B cell (primary cell): ENCODE measurements at regions not wholly inside any gene's neighbourhood (a gene's known extent, or its start where the extent isn't known, plus 50 kb on each side); places are given as distances from the start of the nearest gene placed in this dataset.
"Not testable (repeated sequence)": the region's sequence is repeated elsewhere in the genome, so short reads cannot be mapped to it uniquely, and the experiment has no call there.

Source experiments
- ATAC-seq: fragments of 200-7000 bp; cut with Tn5 transposase; one replicate; pipeline ENCODE4 v1.10.0; 2021; ENCODE audit warnings: low read depth, mild to moderate bottlenecking, moderate number of reproducible peaks, moderate library complexity
- CTCF ChIA-PET: fragments of 350-600 bp; sonication (Branson Sonifier 250); formaldehyde crosslinking; loops from one replicate; lab custom pipeline; 2021; ENCODE audit warnings: antibody characterized with exemption, inconsistent platforms; lab: Charles Lee
- POLR2A ChIA-PET: fragments of 350-600 bp; sonication (Branson Sonifier 250); formaldehyde crosslinking; loops from one replicate; lab custom pipeline; 2021; ENCODE audit warnings: antibody characterized with exemption; lab: Charles Lee
- DNase-seq: peaks from one replicate; pipeline ENCODE4 v3.0.0; 2013
- H2AFZ ChIP-seq: 2 replicates; pipeline ENCODE4 v1.6.1; 2012; ENCODE audit warnings: mild to moderate bottlenecking, low read depth, low read length; ENCODE audit not compliant: insufficient read depth, poor library complexity, severe bottlenecking
- H3K27ac ChIP-seq, 2 donors: 1 replicate in 1 of 2; 2 replicates in 1 of 2; pipeline ENCODE4 v1.5.1; 2012 to 2013; ENCODE audit warnings: low read length in 2 of 2, mild to moderate bottlenecking in 2 of 2, moderate library complexity in 1 of 2
- H3K27me3 ChIP-seq, 4 experiments: fragments of 200-600 bp in 1 of 4; sonication (generic) in 1 of 4; replicated peaks in 1 of 4; 1 replicate in 2 of 4; 2 replicates in 2 of 4; pipeline versions ENCODE4 v1.6.1 to v1.7.0; 2013 to 2016; ENCODE audit warnings: low read length in 3 of 4, mild to moderate bottlenecking in 2 of 4, mixed read lengths in 1 of 4, moderate library complexity in 1 of 4; ENCODE audit not compliant: insufficient read depth in 4 of 4, control insufficient read depth in 3 of 4; ENCODE audit errors: control extremely low read depth in 1 of 4
- H3K36me3 ChIP-seq, 2 experiments: replicated peaks in 1 of 2; 1 replicate in 1 of 2; 2 replicates in 1 of 2; pipeline versions ENCODE4 v1.6.1 to v1.7.1; 2013; ENCODE audit warnings: low read length in 1 of 2; ENCODE audit not compliant: insufficient read depth in 2 of 2, control insufficient read depth in 1 of 2; ENCODE audit errors: control extremely low read depth in 1 of 2, extremely low read depth in 1 of 2
- H3K4me1 ChIP-seq, 2 donors: fragments of 200-600 bp in 1 of 2; sonication (generic) in 1 of 2; 1 replicate in 1 of 2; 2 replicates in 1 of 2; pipeline versions ENCODE4 v1.5.1 to v1.6.1; 2013 to 2017; ENCODE audit warnings: low read length in 2 of 2; ENCODE audit not compliant: control insufficient read depth in 2 of 2, insufficient read depth in 2 of 2
- H3K4me2 ChIP-seq: replicated peaks from 2 replicates; pipeline ENCODE3; 2012; ENCODE audit warnings: mild to moderate bottlenecking, low read depth, low read length; ENCODE audit not compliant: poor library complexity, severe bottlenecking
- H3K4me3 ChIP-seq, 5 experiments: fragments of 200-600 bp in 1 of 5; sonication (generic) in 1 of 5; 1 replicate in 3 of 5; 2 replicates in 2 of 5; pipeline versions ENCODE4 v1.5.1 to v1.7.0; 2011 to 2016; ENCODE audit warnings: low read length in 4 of 5, mild to moderate bottlenecking in 4 of 5, low read depth in 2 of 5, control low read depth in 1 of 5, moderate library complexity in 1 of 5; ENCODE audit not compliant: insufficient read depth in 1 of 5; ENCODE audit errors: control extremely low read depth in 1 of 5, extremely low read depth in 1 of 5
- H3K79me2 ChIP-seq: fragments of 200-600 bp; sonication (generic); one replicate; pipeline ENCODE4 v1.6.0; 2016; ENCODE audit warnings: low read length; ENCODE audit not compliant: control insufficient read depth, insufficient read depth
- H3K9ac ChIP-seq: fragments of 200-600 bp; sonication (generic); 2 replicates; pipeline ENCODE4 v1.6.1; 2017; ENCODE audit warnings: mild to moderate bottlenecking, low read length, moderate library complexity
- H3K9me3 ChIP-seq, 3 donors: one replicate each; pipeline versions ENCODE4 v1.6.1 to v1.7.1; 2013; ENCODE audit warnings: low read length in 2 of 3; ENCODE audit not compliant: control insufficient read depth in 2 of 3, insufficient read depth in 1 of 3; ENCODE audit errors: control extremely low read depth in 1 of 3
- H4K20me1 ChIP-seq: 2 replicates; pipeline ENCODE4 v1.6.0; 2012; ENCODE audit warnings: mild to moderate bottlenecking, low read length; ENCODE audit not compliant: insufficient read depth, control insufficient read depth, poor library complexity, severe bottlenecking
- H3K27ac Mint-ChIP-seq: one replicate; pipeline ENCODE4 v1.8.0; 2021; ENCODE audit warnings: mixed read lengths
- H3K27me3 Mint-ChIP-seq: one replicate; pipeline ENCODE4 v1.8.0; 2021; ENCODE audit warnings: mixed read lengths
- H3K4me1 Mint-ChIP-seq: one replicate; pipeline ENCODE4 v1.8.0; 2021; ENCODE audit warnings: mixed read lengths
- H3K4me3 Mint-ChIP-seq: one replicate; pipeline ENCODE4 v1.8.0; 2021; ENCODE audit warnings: mixed read lengths
- H3K9me3 Mint-ChIP-seq: one replicate; pipeline ENCODE4 v1.8.0; 2022; ENCODE audit warnings: mixed read lengths; ENCODE audit not compliant: insufficient read depth
- EZH2 ChIP-seq: IDR thresholded peaks from 2 replicates; pipeline ENCODE4 v1.6.1; 2012; ENCODE audit warnings: borderline replicate concordance, low read depth, mild to moderate bottlenecking, moderate library complexity, low read length; ENCODE audit not compliant: insufficient read depth, poor library complexity, severe bottlenecking
- WGBS: methylation state at CpG from one replicate; pipeline ENCODE4 v1.1.5; 2013; ENCODE audit warnings: missing lambda C conversion rate; ENCODE audit not compliant: insufficient coverage; 5-methylcytosine and 5-hydroxymethylcytosine counted together
- intact Hi-C: fragments of 100-400 bp; cut with micrococcal nuclease; formaldehyde crosslinking; loops from one replicate; pipeline ENCODE4 v1.10.0; 2022
- TF ChIP-seq, protein P1 (sequence below): fragments of 200-600 bp; IDR thresholded peaks from one replicate; pipeline ENCODE4 v1.8.0; 2022; ENCODE audit warnings: antibody characterized with exemption, mild to moderate bottlenecking

DNA sequence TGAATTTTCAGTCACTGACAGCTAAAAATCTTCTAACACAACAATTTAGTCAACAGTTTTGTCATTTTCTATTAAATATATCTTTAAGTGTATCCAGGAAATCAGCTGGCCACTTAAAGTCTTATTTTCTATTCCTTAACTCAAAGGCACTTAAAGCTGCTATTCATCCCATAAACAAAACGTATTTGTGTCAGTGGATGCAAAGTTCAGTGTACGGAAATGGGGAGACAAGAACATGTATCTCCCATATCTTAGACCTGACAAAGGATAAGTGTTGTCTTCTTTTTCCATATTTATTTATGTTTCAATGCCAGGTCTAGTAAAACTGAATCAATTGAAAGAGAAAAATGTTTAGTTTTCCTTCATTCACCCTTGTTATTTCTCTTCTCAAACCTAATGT lies 409.8 kb upstream of the KLHL1 start:
- Histone ChIP-seq H3K9ac (no peak overlapping the region), H2AFZ (no peak overlapping the region), H3K4me3 (no peak overlapping the region), H3K4me2 (no peak overlapping the region), H3K4me1 (no peaks in the 10 kb centered on the region), H4K20me1 (no peaks in the 10 kb centered on the region), H3K9me3 (no peaks in the 10 kb centered on the region), H3K27ac (no peak overlapping the region), H3K27me3 (no peaks in the 10 kb centered on the region), H3K36me3 (no peaks in the 10 kb centered on the region), H3K79me2 (no peaks in the 10 kb centered on the region)
- POLR2A ChIA-PET = no interaction called here
- CTCF ChIA-PET = no interaction called here
- Mint-ChIP-seq H3K4me3 (no peak overlapping the region), H3K4me1 (no peaks in the 10 kb centered on the region), H3K9me3 (no peaks in the 10 kb centered on the region), H3K27ac (no peak overlapping the region), H3K27me3 (no peaks in the 10 kb centered on the region)
- ATAC-seq (no peak), DNase-seq (no peak)
- whole genome bisulfite sequencing = no CpG with 5 or more reads among the region's 2 CpGs
- TF ChIP-seq, protein P1, sequence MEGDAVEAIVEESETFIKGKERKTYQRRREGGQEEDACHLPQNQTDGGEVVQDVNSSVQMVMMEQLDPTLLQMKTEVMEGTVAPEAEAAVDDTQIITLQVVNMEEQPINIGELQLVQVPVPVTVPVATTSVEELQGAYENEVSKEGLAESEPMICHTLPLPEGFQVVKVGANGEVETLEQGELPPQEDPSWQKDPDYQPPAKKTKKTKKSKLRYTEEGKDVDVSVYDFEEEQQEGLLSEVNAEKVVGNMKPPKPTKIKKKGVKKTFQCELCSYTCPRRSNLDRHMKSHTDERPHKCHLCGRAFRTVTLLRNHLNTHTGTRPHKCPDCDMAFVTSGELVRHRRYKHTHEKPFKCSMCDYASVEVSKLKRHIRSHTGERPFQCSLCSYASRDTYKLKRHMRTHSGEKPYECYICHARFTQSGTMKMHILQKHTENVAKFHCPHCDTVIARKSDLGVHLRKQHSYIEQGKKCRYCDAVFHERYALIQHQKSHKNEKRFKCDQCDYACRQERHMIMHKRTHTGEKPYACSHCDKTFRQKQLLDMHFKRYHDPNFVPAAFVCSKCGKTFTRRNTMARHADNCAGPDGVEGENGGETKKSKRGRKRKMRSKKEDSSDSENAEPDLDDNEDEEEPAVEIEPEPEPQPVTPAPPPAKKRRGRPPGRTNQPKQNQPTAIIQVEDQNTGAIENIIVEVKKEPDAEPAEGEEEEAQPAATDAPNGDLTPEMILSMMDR = no peak
- no peak for TF ChIP-seq EZH2
- intact Hi-C loops = no loop called here

DNA sequence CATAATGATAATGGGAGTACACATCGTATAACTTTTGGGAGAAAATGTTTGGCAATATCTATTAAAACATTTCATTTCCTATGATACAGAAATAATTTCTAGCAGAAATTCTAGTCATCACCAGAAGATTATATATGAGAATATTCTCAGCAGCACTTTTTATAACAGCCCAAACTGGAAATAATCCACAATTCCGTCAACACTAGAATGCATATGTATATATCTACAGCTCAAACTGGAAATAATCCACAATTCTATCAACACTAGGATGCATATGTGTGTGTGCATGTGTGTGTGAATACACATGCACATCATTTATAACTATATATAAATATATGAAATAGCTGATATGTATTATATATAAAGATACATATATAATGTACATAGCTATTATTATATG lies 408.0 kb upstream of the KLHL1 start:
- no peak overlapping the region for H2AFZ ChIP-seq
- intact Hi-C loops = no loop called here
- H3K4me3 ChIP-seq = no peak overlapping the region
- no peaks in the 10 kb centered on the region for H3K79me2 ChIP-seq
- no peak overlapping the region for H3K4me2 ChIP-seq
- Mint-ChIP-seq H3K4me3 (no peak overlapping the region), H3K27me3 (no peaks in the 10 kb centered on the region), H3K27ac (no peak overlapping the region), H3K9me3 (no peaks in the 10 kb centered on the region), H3K4me1 (no peaks in the 10 kb centered on the region)
- CTCF ChIA-PET = no interaction called here
- no peaks in the 10 kb centered on the region for H3K27me3 ChIP-seq
- no peak overlapping the region for H3K27ac ChIP-seq
- H3K9ac ChIP-seq = no peak overlapping the region
- no peak for ATAC-seq
- no CpG with 5 or more reads among the region's 2 CpGs for WGBS
- POLR2A ChIA-PET = no interaction called here
- no peak for TF ChIP-seq EZH2
- TF ChIP-seq, protein P1 = no peak
- DNase-seq = no peak
- peaks cover 0 to 8% (median 0%) of the 10 kb centered on the region in 3 donors for H3K9me3 ChIP-seq
- no peaks in the 10 kb centered on the region for H3K4me1 ChIP-seq
- no peaks in the 10 kb centered on the region for H3K36me3 ChIP-seq
- H4K20me1 ChIP-seq = no peaks in the 10 kb centered on the region

DNA sequence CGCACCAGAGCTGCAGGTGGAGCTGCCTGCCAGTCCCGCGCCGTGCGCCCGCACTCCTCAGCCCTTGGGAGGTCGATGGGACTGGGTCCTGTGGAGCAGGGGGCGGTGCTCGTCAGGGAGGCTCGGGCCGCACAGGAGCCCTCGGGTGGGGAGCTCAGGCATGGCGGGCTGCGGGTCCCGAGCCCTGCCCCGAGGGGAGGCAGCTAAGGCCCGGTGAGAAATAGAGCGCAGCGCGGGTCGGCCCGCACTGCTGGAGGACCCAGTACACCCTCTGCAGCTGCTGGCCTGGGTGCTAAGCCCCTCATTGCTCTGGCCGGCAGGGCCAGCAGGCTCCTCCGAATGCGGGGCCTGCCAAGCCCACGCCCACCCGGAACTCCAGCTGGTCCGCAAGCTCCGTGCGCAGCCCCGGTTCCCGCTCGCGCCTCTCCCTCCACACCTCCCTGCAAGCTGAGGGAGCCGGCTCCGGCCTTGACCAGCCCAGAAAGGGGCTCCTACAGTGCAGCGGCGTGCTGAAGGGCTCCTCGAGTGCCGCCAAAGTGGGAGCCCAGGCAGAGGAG lies 403.7 kb upstream of the KLHL1 start:
- H3K4me3 Mint-ChIP-seq, H2AFZ ChIP-seq, H3K27ac ChIP-seq, CTCF ChIA-PET, H3K4me2 ChIP-seq, H3K4me1 ChIP-seq, H3K27me3 ChIP-seq, H3K27ac Mint-ChIP-seq, H4K20me1 ChIP-seq, H3K9ac ChIP-seq, H3K36me3 ChIP-seq, ATAC-seq, H3K4me1 Mint-ChIP-seq, H3K9me3 Mint-ChIP-seq, H3K79me2 ChIP-seq, H3K4me3 ChIP-seq, intact Hi-C loops, H3K27me3 Mint-ChIP-seq, POLR2A ChIA-PET, DNase-seq: not testable (repeated sequence)
- WGBS = 97% methylated on average over 38 of the region's 40 CpGs
- peaks cover 0 to 13% (median 0%) of the 10 kb centered on the region in 3 donors for H3K9me3 ChIP-seq
